ENCODE measurements at regions not wholly inside any gene's neighbourhood (a gene's known extent, or its start where the extent isn't known, plus 50 kb on each side); places are given as distances from the start of the nearest gene placed in this dataset.
"Not testable (repeated sequence)": the region's sequence is repeated elsewhere in the genome, so short reads cannot be mapped to it uniquely, and the experiment has no call there.

GRCh38 chr9:40885858-40886257, 242.6 kb downstream of the FOXD4L6 start:
- DNase-seq: not testable (repeated sequence)

GRCh38 chr9:40884902-40885490, 243.5 kb downstream of the FOXD4L6 start:
- not testable (repeated sequence) for DNase-seq

- DNase-seq: no peak
Measured at GRCh38 chr9:40884072-40884901, 244.2 kb downstream of the FOXD4L6 start.

- not testable (repeated sequence) for DNase-seq
Measured at GRCh38 chr9:40883423-40884071, 244.9 kb downstream of the FOXD4L6 start.

GRCh38 chr9:40873753-40874295, 254.7 kb downstream of the FOXD4L6 start:
- not testable (repeated sequence) for DNase-seq

GRCh38 chr9:40868437-40868836, 260.0 kb downstream of the FOXD4L6 start:
- not testable (repeated sequence) for DNase-seq

Measured in fibroblast of skin of scalp (primary cell).